Tibial artery (tissue), 4 donors: ENCODE measurements at regions not wholly inside any gene's neighbourhood (a gene's known extent, or its start where the extent isn't known, plus 50 kb on each side); places are given as distances from the start of the nearest gene placed in this dataset.

Experiments
- DNase-seq, 2 donors: peaks; one replicate each; pipeline ENCODE4 v3.0.0-alpha.2; 2019
- H3K27ac ChIP-seq, 2 donors: fragments of 200-600 bp; sonication (generic) in 1 of 2; 1 replicate in 1 of 2; 2 replicates in 1 of 2; pipeline ENCODE4 v1.5.1; 2018 to 2019; ENCODE audit warnings: mild to moderate bottlenecking in 1 of 2
- H3K27me3 ChIP-seq, 2 donors: fragments of 200-600 bp; sonication (generic) in 1 of 2; one replicate each; pipeline versions ENCODE4 v1.5.1 to v1.6.0; 2016 to 2019
- H3K36me3 ChIP-seq, 3 donors: fragments of 200-600 bp; sonication (generic) in 2 of 3; one replicate each; pipeline ENCODE4 v1.5.1; 2016 to 2019; ENCODE audit warnings: mild to moderate bottlenecking in 2 of 3
- H3K4me1 ChIP-seq, 4 donors: fragments of 200-600 bp; sonication (generic) in 2 of 4; 1 replicate in 3 of 4; 2 replicates in 1 of 4; pipeline ENCODE4 v1.5.1; 2016 to 2019
- H3K4me3 ChIP-seq, 2 donors: fragments of 200-600 bp; sonication (generic) in 1 of 2; 1 replicate in 1 of 2; 2 replicates in 1 of 2; pipeline ENCODE4 v1.5.1; 2018 to 2019; ENCODE audit warnings: mild to moderate bottlenecking in 2 of 2
- H3K9me3 ChIP-seq, 3 donors: fragments of 200-600 bp; sonication (generic) in 1 of 3; one replicate each; pipeline ENCODE4 v1.5.1; 2016 to 2019
- CTCF ChIP-seq, 2 experiments: fragments of 200-600 bp in 1 of 2; fragments of 450-650 bp in 1 of 2; IDR thresholded peaks; one replicate each; pipeline ENCODE4 v1.5.1; 2017 to 2019; ENCODE audit warnings: antibody characterized with exemption in 2 of 2, mild to moderate bottlenecking in 1 of 2, moderate library complexity in 1 of 2
- intact Hi-C: fragments of 100-400 bp; cut with DNase I; formaldehyde crosslinking; loops from one replicate; pipeline ENCODE4 v1.15.0; 2023; ENCODE audit warnings: low total_unique reads

GRCh38 chr1:164356511-164356910 lies 202.5 kb upstream of the PBX1 start:
- intact Hi-C loops = no loop called here
- no peak for TF ChIP-seq CTCF (IDR thresholded peaks at IDR 0.05)
- H3K9me3 ChIP-seq = peaks cover 0 to 8% (median 0%) of the 10 kb centered on the region in 3 donors
- no peaks in the 10 kb centered on the region for H3K4me1 ChIP-seq
- no peak for DNase-seq
- no peak overlapping the region for H3K27ac ChIP-seq
- no peaks in the 10 kb centered on the region for H3K36me3 ChIP-seq
- H3K27me3 ChIP-seq = no peaks in the 10 kb centered on the region
- no peak overlapping the region for H3K4me3 ChIP-seq

DNA sequence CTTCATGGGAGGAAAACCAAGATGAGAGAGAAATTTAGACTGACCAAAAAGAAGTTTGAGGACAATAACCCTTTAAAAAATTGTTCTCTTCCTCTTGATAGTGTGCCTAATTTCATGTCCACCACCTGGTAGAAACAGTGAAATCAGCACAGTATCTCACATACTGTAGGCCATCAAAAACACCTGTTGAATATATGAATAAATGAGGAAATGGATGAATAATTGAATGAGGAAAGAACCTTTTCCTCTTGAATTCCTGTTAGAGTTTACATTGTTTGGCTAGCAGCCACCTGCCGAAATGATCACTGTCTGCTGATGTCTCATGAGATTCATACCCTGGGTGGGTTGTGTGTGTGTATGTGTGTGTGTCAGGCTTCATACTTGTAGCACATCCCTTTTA lies 198.7 kb upstream of the PBX1 start:
- no peak for DNase-seq
- Histone ChIP-seq H3K27me3 (no peaks in the 10 kb centered on the region), H3K4me1 (no peaks in the 10 kb centered on the region), H3K36me3 (no peaks in the 10 kb centered on the region), H3K27ac (no peak overlapping the region), H3K4me3 (no peak overlapping the region), H3K9me3 (peaks cover 0 to 2% (median 0%) of the 10 kb centered on the region in 3 donors)
- no peak for TF ChIP-seq CTCF (IDR thresholded peaks at IDR 0.05)
- intact Hi-C loops = no loop called here

- intact Hi-C loops = no loop called here
- Histone ChIP-seq H3K27me3 (no peaks in the 10 kb centered on the region), H3K4me3 (no peak overlapping the region), H3K27ac (no peak overlapping the region), H3K9me3 (peaks cover 4 to 16% (median 6%) of the 10 kb centered on the region in 3 donors), H3K36me3 (no peaks in the 10 kb centered on the region), H3K4me1 (no peaks in the 10 kb centered on the region)
- DNase-seq = no peak
- no peak for TF ChIP-seq CTCF (IDR thresholded peaks at IDR 0.05)
Measured at GRCh38 chr1:164361927-164362326, 197.1 kb upstream of the PBX1 start.

DNA sequence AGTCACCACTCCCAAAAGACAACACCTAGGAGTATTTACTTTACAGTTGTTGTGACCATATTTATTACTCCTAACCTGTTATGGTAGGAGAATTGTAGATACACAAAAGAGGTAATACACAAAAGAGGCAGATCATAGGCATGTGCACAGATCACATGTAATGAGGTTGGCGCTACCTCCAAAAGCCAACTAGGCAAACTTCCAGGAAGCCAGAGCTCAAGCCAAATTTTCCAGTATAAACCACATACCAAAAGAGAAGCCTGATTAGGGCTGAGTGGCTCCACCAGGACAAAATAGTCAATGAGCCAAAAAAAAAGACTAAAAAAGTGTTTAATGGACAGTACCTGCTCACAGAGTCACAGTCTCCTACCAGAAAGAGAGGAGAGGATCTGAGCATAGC lies 195.0 kb upstream of the PBX1 start:
- peaks cover 4 to 16% (median 6%) of the 10 kb centered on the region in 3 donors for H3K9me3 ChIP-seq
- intact Hi-C loops = no loop called here
- DNase-seq = no peak
- TF ChIP-seq CTCF (IDR thresholded peaks at IDR 0.05) = no peak
- H3K27ac ChIP-seq = no peak overlapping the region
- no peaks in the 10 kb centered on the region for H3K4me1 ChIP-seq
- no peak overlapping the region for H3K4me3 ChIP-seq
- no peaks in the 10 kb centered on the region for H3K27me3 ChIP-seq
- no peaks in the 10 kb centered on the region for H3K36me3 ChIP-seq

GRCh38 chr1:164366014-164366413 lies 193.0 kb upstream of the PBX1 start:
- Histone ChIP-seq H3K36me3 (no peaks in the 10 kb centered on the region), H3K4me1 (peaks cover 0 to 17% (median 7%) of the 10 kb centered on the region in 4 donors), H3K4me3 (no peak overlapping the region), H3K27me3 (no peaks in the 10 kb centered on the region), H3K27ac (no peak overlapping the region), H3K9me3 (peaks cover 4 to 16% (median 6%) of the 10 kb centered on the region in 3 donors)
- intact Hi-C loops = no loop called here
- TF ChIP-seq CTCF (IDR thresholded peaks at IDR 0.05) = no peak
- no peak for DNase-seq
